CD4-positive, alpha-beta T cell treated with Interferon gamma for 1 hour (primary cell): ENCODE measurements at regions not wholly inside any gene's neighbourhood (a gene's known extent, or its start where the extent isn't known, plus 50 kb on each side); places are given as distances from the start of the nearest gene placed in this dataset.

Experiments used
- DNase-seq: peaks from one replicate; pipeline ENCODE4 v3.0.0-alpha.2; 2020

DNA sequence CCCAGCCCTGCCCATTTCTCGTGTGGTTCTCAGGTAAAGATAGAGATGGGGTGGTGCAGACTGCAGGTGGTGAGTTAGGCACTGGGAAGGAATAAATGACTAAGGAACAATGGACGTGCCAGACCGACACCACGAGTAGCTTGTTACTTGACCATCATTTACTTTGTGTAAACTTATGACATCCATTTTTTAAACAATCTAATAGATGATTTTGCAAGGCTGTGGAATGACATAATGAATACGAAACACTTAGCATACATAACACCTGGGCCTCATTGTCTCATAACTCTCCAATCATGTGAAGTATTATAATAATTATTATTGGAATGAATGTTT lies 137.3 kb upstream of the CPEB2 start:
- no peak for DNase-seq

DNA sequence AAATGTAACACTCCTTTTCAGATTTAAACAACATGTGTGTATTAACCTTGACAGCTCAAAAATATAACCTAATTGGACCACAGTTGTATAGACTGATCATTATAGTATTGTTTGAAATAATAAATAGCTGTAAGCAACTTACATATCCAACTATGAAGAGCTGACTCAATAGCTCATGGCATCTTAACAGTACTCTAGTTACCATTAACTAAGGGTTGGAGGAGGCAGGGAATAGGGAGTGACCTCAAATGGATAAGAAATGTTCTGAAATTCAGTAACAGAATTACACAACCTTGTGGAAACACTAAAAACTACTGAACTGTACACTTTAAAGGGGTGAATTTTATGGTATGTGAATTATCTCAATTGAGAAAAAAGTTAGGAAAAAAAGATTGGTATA lies 136.5 kb upstream of the CPEB2 start:
- no peak for DNase-seq

DNA sequence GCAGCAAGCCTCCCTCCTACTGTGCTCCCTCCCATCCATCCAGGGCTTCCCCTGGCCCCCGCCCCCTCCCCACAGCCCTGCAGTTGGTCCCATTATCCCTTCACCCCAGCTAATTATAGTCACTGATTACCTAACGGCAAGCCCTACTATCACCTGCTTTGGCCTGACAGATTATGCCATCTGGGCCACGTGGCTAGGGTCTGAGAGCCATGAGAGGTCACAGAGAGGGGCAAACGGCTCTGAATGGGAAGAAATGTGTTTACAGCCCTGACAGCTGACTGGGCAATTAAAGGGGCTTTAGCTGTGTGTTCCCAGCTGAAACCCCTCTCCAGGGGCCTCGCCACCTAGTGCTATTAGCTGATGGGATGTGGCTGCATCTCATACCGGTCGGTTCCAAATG lies 134.4 kb upstream of the CPEB2 start:
- DNase-seq, result no peak

DNA sequence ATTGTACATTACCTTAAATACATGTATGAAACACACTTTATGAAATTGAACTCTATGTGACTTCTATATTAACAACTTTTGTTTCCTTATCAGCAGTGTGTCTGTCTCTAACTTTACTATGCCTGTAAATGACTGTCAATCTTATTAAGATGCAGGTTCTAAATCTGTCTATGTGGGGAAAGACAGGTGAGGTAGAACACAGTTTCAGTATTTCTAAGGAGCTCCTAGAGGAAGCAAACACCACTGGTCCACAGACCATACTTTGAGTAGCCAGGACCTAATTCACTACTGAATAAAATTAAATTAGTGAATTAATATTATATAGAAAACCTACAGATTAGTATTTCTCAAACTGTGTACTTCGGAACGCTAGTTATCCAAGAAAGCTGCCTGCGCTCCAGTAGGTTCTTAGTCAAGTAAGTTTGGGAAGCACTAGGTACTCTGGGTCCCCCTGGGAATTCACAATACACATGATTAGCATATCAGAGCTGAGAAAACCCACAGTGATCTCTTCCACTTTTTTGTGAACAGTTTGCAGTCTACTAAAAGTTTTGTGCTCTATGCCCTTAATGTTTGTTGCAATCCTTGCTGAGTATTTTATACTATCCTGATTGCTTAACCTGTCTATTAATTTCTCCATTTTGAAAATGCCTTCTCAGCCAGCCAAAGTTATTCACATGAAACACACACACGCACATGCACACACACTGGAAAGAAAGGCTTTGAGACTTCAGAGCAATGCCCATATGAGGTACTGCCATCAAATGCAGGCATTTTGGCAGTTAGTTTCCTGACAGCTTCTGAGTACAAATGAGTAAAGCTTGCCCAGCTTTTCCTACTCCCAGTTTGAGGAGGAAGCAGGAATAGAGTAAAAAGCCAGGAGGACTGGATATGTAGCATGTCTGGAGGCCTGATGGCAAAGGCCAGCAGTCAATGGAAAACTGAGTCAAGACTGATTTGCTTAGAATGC lies 133.6 kb upstream of the CPEB2 start:
- DNase-seq, result no peak

DNA sequence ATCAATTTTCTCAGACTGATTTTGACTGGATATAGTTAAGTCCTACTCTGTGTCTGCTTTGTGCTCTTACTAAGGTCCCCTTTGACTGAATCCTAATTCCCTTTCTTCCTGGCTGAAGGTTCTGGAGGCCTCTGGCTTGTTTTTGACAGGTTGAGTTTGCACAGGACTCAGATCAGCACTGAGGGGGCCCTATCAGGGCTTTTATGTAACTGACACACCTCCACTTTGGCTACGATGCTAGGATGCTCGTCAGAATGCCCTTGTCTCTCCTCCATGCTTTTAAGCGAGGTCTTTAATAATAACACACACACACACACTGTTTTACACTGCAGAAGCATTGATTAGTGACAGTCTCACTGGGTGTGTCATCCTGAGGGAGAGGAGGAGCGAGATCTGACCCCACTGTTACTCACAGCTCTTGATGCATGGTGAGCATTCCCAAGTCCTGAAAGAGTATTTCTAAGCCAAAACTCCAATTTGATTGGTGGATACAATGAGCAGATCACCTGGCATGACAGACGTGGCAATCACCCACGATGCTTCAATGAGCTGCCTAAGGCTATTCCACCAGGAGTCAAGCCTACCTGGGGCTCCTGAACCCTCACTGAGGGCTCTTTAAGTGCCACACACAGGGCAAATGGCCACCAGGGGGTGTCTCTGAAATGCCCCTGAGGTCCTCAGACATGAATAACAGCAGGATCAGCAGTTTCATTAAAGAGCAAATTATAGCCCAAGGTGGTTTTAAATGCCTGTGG lies 130.4 kb upstream of the CPEB2 start:
- DNase-seq, result peak; percentile 11

DNA sequence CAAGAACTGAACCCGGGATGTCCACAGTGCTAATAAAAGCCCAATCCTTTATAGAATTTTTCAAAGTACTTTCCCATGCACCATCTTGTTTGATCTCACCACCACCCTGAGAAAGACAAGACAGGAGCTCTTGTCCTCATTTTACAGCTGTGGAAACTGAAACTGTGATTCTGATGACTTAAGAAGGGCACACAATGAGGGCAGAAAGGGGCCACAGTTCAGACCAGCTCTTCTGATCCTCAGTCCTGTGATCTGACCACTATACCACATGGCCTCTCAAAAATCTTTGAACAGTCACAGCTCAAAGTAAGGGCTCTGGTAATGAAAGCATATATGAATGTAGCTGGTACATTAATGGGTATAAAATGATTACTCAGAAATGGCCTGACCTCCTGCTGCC lies 127.3 kb upstream of the CPEB2 start:
- no peak for DNase-seq

DNA sequence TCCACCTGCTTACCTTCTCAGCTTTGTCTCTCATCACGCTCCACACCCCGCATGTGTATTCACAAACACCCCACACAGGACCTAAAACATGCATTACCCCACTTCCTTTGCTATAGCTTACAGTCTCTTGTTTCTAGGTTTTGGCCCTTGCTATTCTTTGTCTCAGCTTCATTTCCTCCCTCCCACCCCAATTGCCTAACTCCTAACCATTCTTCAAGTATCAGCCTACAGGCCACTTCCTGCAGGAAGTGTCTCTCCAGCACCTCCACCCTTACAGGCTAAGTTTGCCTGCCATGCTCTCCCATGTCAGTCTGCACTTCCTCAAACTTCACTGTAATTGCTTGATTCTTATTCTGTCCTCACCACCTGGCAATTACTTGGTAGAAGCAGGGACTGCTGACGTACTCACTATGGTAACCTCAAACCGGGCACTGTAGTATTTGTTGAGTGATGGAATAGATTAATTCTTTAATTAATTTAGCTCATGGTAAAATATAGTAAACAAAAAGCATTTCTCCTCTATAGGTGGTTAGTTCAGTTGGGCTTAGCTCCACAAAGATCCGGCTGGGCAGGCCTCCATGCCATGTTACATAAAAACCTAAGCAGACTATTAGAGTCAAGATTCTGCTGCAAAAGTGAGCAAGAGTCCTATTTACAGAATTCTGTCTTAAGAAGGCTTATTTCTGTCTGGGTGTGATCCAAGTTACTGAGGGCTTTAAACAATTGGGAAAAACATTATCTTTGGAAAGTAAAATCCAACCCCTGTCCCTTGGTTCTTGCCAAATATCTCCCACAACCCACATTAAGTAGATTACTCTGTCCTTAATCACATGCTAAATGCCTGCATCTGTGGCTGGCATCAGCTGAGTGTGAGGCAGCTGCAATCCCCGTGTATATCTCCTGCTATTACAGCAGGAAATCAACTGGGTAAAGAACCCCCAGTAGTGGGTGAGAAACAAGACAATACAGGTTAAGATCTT lies 124.7 kb upstream of the CPEB2 start:
- peak; percentile 29 for DNase-seq

DNA sequence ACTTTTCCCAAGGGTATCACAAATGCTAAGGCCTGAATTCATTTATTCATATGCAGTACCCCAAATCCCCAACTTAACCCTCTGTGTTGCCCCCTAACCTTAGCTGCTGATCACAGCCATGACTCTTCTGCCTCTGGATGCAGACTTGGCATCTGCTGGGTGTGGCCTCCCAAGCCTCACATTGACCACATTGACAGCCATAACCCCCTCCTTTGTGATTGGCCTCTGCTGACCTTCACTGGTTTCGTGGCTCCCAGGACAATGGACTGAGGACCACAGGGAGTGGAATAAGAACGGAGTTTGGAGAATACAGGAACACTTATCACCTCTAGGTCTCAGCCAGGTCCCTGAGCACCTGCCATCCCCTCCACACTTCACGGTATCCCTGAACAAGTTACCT lies 123.6 kb upstream of the CPEB2 start:
- DNase-seq, result no peak

DNA sequence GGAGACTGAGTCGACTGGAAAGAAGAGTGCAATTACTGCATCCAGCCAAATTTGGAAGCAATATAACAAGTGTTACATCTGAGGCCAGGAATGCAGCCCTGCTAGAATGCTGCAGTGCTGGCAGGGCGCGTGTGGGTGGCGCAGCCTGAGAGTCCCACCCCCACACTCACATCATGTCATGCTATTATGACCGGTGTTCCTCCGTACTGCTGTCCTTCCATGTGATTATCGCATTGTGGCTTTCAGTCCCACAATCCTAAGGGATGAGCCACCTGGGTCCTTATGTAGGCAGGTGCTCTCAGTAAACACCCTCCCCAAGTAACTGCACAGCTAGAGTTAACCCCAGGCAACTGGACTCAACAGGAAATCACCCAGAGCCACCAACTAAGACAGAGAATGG lies 122.6 kb upstream of the CPEB2 start:
- DNase-seq, result no peak

DNA sequence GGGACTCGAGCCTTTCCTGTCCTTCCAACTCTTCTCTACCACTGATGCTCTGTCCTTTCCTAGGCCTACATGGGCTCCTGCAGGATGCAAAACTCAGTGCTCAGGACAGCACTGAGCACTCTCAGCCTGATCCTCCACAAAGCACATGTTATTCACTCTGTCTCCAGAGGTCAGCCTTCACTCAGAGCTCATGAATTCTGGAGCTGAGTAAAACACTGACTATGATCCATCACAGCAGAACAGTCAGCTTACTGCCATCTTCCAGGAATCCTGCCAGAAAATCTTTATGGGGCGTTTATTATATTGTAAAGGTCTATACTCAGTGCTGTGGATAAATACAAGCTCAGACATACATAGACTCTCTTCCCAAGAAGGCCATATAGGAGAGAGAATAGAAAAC lies 121.5 kb upstream of the CPEB2 start:
- DNase-seq, result no peak

DNA sequence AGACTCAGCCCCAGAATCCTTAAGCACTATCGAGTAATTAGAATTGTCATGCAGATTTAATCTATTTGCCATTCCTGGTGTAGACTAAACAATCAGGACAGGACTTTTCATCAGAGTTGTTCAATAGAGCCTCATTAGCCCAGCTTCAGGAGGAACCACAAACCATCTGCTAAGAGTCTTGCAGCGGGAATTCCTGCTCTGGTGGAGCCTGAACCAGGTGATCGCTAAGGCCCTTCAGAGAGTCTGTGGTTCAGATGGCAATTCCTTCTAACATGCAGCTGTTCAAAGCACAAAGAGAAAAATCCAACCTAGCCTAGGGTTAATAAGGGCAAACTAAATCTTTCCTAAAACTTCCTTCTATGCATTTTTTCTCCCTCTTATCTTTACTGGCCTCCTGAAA lies 119.1 kb upstream of the CPEB2 start:
- DNase-seq, result no peak

DNA sequence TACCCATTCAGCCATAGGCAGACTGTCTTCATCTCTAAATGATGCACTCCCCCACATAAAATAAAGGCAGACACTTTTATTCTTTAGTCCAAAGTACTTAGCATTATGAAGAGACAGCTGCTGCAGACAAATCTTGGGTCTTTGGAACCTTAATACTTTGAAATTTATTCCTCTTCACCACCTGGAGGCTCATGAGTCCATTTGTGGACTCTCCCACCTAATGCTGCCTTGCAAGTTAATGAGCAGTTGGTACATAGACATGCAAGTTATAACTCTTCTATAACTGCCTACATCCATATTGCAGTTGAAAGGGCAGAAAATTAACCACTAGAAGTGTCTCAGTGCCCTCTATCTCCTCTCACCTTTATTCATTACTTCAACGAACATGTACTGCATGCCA lies 118.6 kb upstream of the CPEB2 start:
- DNase-seq, result no peak

DNA sequence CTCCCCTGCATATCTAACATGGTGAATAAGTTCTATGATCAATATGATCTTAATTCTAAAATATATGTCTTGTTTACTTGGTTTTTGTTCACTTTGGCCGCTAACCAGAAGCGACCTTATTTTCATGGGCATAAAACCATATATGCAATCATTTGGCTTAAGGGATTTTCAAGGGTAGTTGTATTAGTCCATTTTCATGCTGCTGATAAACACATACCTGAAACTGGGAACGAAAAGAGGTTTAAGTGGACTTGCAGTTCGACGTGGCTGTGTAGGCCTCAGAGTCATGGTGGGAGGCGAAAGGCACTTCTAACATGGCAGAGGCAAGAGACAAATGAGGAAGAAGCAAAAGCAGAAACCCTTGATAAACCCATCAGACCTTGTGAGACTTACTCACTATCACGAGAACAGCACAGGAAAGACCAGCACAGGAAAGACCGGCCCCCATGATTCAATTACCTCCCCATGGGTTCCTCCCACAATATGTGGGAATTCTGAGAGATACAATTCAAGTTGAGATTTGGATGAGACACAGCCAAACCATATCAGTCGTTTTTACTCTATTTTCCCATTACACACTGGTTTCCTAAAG lies 114.3 kb upstream of the CPEB2 start:
- no peak for DNase-seq

DNA sequence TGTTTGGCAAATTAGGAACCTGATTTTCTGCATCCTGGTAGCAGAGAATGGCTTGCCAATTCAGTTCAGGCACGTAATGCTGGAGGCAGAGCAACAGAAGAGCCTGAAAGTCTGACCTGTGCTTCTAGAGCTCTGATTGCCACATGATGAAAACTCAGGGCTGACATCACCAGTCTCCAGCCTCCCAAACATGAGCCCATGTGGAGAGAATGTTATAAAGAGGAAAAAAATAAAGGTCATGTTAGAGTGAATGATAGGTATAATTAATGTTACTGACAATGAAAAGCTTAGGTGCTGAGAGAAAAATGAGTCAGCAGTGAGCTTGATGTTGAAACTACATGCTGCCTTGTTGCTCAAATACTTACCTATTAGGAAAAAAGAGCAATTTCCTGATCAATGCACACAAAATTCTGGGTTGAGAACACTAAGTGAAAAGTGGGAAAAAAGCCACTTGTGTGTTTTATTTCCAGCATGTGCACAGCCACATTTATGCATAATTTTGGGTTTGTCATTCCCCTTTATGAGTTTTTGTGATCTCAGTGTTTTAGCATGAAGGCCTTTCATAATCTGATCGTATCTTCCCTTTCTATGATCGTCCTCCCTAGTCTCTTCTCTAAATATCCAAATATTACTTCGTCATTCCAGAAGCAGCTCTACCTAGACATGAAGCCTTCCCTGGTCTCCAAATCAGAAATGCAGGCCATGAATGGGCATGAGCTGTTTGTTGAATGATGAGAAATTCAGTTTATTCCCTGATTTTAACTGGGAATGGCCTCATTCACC lies 113.3 kb upstream of the CPEB2 start:
- no peak for DNase-seq

DNA sequence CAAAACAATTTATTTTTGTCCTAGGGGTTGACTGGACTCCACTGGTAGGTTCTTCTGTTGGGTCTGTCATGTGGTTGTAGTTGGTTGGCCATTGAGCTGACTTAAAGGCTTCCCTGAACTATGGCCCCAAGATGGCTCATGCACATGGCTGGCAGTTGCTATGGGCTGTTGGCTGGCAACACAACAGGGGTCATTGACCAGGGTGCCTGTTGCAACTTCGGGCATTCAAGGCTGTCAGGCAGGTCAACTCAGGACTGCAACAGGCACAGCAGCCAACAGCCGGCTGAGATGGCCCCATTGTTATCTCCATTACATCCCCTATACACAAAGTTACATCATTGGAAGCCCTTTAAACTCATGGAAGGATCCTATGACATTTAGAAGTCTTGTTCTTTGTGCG lies 109.7 kb upstream of the CPEB2 start:
- DNase-seq, result no peak

DNA sequence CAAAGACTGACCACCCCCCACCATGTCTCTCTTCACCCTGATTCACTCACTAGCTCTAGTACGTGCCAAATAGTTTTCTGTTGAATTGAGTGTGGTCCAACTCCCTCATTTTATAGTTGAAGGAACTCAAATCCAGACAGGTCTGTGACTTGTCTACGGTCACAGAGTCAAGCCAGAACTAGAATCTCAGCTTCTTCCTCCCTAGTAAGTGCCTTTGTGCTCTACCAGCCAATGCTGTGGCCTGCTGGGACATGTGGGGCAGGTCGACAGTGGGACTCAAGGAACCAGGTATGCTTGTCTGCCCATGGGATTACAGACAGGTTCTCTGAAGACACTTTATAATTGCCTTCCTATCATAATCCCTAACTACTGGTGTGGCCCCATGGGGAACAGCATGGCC lies 108.6 kb upstream of the CPEB2 start:
- no peak for DNase-seq

DNA sequence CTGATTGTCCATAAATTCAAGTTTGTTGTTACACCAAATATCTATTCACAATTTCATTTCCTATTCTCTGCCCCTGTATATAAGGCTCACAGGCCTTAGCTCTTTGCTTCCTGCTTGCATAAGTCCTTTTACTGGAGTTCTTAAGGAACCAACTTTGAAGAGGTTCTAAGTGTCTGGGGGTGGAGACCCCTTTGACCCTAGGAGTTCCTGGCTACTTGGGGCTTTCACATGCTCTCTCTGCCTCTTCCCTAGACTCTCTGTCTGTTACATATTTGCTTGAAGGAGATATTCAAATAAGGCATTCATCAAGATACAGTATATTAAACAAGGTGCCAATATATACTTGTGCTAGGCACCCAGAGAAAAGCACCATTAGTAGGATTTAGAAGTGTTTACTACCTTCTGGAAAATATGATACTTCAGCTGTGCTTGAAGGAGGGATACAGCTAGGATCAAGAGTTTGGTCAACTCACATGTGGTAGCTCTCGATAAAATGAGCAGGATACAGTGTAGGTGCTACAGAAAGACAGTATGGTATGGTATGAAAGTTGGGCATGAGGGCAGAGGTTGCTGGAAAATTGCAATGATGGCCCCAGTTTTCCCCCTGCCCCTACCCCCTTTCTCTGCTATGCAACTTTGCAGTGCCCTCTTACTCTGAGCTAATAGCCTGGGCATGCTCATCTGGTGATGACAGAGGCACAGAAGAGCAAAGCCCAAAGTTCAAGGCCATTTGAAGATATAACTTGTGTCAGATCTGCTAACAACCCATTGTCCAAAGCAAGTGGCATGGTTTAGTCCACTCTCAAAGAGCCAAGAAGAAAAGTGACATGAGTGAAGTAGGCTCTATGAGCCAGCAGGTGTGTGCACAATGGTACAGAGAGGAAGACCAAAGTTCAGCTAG lies 107.6 kb upstream of the CPEB2 start:
- DNase-seq, result no peak

DNA sequence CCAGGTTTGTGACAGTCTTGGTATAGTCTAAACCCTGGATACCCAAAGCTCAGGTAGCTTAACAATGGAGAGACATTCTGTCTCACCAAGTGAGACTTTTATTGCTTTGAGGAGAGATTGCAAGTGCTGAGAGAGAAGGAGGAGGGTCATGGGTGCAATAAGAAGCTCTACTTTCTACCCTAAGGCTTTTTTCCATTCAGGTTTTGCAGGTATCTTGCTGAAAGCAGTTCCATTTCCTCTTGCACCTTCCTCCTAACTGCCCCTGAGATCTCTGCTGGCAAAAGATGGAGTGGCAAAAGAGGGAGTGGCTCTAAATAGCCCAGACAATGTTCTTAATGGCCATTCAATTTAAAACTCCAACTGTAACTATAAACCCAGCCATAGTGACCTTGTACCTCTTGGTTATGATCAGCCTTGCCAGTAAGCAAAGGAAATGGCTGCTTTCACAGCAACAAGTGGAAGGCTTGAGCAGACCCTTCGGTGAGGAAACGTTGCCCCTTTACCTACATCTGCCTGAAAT lies 105.6 kb upstream of the CPEB2 start:
- no peak for DNase-seq

DNA sequence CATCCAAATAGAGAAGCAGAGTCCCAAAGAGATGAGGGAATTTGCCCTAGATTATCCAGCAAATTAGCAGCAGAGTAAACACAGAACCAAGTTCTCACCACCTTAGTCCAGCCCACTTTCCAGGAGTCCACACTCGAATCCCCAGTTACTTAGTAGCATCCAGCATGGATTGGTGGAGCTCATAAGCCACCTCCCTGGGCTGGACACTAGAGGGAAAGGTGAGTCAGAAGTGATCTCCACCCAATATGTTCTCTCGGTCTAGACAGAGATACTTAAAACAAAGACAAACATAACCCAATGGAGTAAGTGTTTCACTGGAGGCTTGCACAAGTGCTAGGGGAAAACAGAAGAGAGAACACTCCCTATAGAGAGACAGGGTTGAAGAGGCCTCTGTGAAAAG lies 105.1 kb upstream of the CPEB2 start:
- DNase-seq, result no peak

DNA sequence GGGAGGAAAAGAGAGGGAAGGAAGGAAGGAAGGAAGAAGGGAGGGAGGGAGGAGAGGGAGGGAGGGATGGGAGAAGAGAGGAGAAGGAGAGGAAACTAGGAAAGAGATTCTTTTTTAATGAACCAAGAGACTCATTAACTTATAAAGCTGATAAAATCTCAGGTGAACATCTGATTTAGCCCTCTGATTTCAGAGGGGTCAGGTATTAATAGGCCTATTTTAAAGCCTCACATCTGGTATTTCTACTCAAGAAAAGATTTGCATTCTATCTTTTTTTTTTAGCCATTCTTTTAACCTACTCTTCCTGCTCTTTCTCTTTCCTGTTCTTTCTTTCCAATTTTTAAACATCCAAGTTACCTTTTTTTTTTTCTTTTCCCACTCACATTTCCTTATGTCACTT lies 103.3 kb upstream of the CPEB2 start:
- no peak for DNase-seq

DNA sequence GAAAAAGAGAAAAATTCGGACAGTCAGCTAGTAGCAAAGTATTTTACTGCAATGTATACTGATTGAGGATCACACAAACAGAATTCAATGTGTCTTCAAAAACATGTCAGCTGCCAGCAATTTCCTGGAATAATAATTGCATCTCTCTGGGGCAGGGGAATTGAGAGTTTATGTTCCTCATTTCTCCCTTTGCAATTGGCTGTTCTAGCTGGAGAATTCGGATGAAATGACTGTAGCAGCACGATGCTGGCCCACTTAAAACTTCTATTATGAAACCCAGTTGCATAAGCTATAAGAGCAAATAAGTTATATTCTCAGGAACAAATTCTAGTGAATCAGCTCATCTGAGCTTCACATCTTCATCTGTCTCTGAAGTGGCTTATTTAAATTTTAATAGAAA lies 99.9 kb upstream of the CPEB2 start:
- DNase-seq, result no peak
